Activated T-helper 1 cell treated with anti-CD3 and anti-CD28 coated beads, Interleukin-12 subunit alpha, Interleukin-12 subunit beta, Interleukin-2, Interleukin-4 antibody, amounts not matched to agents 30 ng/mL and 10 ng/mL and 1 ng/mL, durations not matched to agents 14 hours and 24 hours and 36 hours (primary cell): ENCODE measurements at regions not wholly inside any gene's neighbourhood (a gene's known extent, or its start where the extent isn't known, plus 50 kb on each side); places are given as distances from the start of the nearest gene placed in this dataset.

ENCODE experiments used
- DNase-seq: peaks from one replicate; pipeline ENCODE4 v3.0.0; 2021; ENCODE audit warnings: low spot score
- H3K27ac Mint-ChIP-seq: one replicate; pipeline ENCODE4 v1.8.0; 2021; ENCODE audit warnings: mild to moderate bottlenecking, mixed read lengths
- H3K27me3 Mint-ChIP-seq: one replicate; pipeline ENCODE4 v1.8.0; 2022; ENCODE audit warnings: mild to moderate bottlenecking, moderate library complexity, mixed read lengths; ENCODE audit not compliant: insufficient read depth
- H3K36me3 Mint-ChIP-seq: one replicate; pipeline ENCODE4 v1.8.0; 2021; ENCODE audit warnings: low read depth, mixed read lengths
- H3K4me1 Mint-ChIP-seq: one replicate; pipeline ENCODE4 v1.8.0; 2021; ENCODE audit warnings: low read depth, mixed read lengths
- H3K4me3 Mint-ChIP-seq: one replicate; pipeline ENCODE4 v1.8.0; 2021; ENCODE audit warnings: mild to moderate bottlenecking, moderate library complexity, mixed read lengths
- H3K9me3 Mint-ChIP-seq: one replicate; pipeline ENCODE4 v1.8.0; 2021; ENCODE audit warnings: mixed read lengths
- intact Hi-C: fragments of 100-400 bp; cut with micrococcal nuclease; formaldehyde crosslinking; loops from one replicate; pipeline ENCODE4 v1.15.1; 2024

DNA sequence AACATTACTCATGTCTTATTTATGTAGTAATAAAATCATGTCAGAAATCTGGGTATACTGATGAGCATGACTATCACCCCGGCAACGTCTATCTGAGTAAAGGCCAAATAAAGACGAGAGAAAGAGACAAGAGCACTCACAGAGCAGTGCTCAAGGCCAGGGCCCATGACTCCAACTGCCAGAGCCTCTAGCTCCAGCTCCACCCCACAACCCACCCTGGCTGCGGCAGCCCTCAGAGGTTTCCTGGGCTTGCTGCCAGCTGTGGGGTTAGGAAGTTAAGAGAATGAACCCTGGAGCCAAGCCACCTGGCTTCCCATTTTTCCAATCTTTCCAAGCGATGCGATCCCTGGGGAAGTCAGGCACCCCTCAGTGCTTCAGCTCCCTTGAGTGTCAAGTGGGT, 92.0 kb upstream of the PAX1 start:
- intact Hi-C loops, result no loop called here
- no peak overlapping the region for H3K4me3 Mint-ChIP-seq
- H3K36me3 Mint-ChIP-seq, result no peaks in the 10 kb centered on the region
- no peaks in the 10 kb centered on the region for H3K27me3 Mint-ChIP-seq
- DNase-seq, result no peak
- no peaks in the 10 kb centered on the region for H3K4me1 Mint-ChIP-seq
- H3K9me3 Mint-ChIP-seq, result no peaks in the 10 kb centered on the region
- H3K27ac Mint-ChIP-seq, result no peak overlapping the region

DNA sequence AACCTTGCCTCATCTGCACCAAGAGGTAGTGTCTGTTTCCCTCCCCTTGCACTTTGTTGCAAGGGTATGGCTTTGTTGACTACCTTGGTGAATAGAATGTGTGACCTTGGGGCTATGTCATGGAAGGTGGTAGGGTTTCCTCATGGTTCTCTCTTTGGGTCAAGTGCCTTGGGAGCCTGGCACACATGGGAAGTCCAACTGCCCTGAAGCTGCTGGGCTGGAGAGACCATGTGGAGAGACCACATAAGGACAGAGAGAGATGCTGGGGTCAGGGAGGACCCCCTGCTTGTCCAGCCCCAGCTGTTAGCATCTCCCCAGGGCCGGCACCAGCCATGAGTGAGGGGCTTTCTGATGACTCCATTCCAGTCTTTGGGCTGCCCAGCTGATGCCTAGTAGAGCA, 95.5 kb upstream of the PAX1 start:
- no peaks in the 10 kb centered on the region for H3K9me3 Mint-ChIP-seq
- no peak overlapping the region for H3K4me3 Mint-ChIP-seq
- intact Hi-C loops, result no loop called here
- no peaks in the 10 kb centered on the region for H3K36me3 Mint-ChIP-seq
- peaks cover 3% of the 10 kb centered on the region for H3K27me3 Mint-ChIP-seq
- no peak for DNase-seq
- H3K27ac Mint-ChIP-seq, result no peak overlapping the region
- no peaks in the 10 kb centered on the region for H3K4me1 Mint-ChIP-seq

DNA sequence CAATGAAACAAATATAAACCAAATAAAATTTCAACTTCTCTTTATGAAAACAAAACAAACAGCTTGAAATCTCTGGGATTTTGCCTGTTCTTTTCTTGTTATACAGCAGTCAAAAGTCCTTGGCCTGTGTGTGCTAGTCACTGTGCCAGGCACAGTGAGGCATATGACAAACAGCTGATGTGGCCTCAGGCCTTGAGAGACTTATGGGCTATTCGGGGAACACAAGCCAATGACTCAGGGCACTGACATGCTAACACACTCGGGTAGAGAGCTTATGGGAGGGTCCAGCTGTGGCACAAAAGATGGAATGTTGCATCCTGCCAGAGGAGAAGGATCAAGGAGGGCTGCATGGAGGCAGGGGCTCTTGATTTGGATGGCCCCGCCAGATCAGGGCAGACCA, 95.4 kb upstream of the NKX2-2 start:
- intact Hi-C loops, result no loop called here
- no peaks in the 10 kb centered on the region for H3K36me3 Mint-ChIP-seq
- no peak overlapping the region for H3K4me3 Mint-ChIP-seq
- no peaks in the 10 kb centered on the region for H3K9me3 Mint-ChIP-seq
- no peaks in the 10 kb centered on the region for H3K4me1 Mint-ChIP-seq
- DNase-seq, result no peak
- no peak overlapping the region for H3K27ac Mint-ChIP-seq
- H3K27me3 Mint-ChIP-seq, result peaks cover 3% of the 10 kb centered on the region

DNA sequence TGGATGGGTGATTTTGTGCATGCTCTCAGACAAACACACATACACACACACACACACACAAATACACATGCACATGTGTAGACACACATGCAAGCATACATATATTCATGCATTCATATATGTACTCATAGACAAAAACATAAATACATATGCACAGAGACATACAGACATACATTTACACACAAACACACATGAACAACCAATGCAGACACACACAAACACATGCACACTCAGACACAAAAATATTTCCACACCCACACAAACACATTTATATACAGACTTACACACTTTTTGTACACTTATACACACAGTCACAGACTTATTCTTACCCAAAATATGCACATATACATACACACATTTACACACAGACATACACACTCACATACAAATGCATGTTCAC, 94.9 kb upstream of the NKX2-2 start:
- H3K4me1 Mint-ChIP-seq, result no peaks in the 10 kb centered on the region
- H3K9me3 Mint-ChIP-seq, result no peaks in the 10 kb centered on the region
- H3K36me3 Mint-ChIP-seq, result no peaks in the 10 kb centered on the region
- DNase-seq, result no peak
- no peak overlapping the region for H3K27ac Mint-ChIP-seq
- H3K4me3 Mint-ChIP-seq, result no peak overlapping the region
- intact Hi-C loops, result no loop called here
- peaks cover 3% of the 10 kb centered on the region for H3K27me3 Mint-ChIP-seq

DNA sequence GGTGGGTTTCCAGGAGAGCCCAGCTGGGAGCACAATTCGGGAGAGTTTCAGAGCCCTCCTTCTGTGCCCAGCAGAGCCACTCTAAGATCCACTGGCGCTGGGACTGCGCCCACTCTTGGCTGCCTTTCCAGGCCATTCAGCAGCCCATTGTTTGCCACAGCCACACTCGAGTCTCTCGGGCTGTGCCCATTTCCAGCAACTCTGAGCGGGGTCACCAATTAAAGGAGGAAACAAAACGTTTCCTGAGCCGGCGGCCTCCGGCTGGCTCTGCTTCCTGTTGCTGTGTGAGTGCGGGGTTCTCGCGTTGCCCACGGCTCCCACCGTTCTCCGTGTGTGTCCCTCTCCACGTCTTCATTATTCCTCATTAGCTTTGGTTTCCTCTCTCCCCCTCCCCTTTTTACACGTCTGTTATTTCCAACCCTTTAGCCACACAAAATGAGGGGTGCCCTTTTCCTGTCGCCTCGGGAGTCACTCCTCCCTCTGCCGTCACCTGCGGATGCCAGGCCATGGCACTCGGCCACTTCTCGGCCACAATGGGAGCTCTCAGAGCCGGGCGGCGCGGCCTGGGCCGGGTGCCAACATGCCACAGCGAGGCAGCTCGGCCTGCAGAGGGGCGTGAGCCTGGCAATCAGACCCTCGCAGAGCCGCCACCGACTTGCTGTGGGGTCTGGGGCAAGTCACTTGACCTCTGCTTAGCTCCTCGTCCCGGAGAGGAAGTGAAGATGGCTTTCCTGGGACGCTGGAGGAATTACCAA, 94.3 kb upstream of the NKX2-2 start:
- Mint-ChIP-seq H3K4me1 (no peaks in the 10 kb centered on the region), H3K27me3 (peaks cover 3% of the 10 kb centered on the region), H3K27ac (no peak overlapping the region), H3K36me3 (no peaks in the 10 kb centered on the region), H3K9me3 (no peaks in the 10 kb centered on the region), H3K4me3 (no peak overlapping the region)
- DNase-seq, result no peak
- intact Hi-C loops, result no loop called here

DNA sequence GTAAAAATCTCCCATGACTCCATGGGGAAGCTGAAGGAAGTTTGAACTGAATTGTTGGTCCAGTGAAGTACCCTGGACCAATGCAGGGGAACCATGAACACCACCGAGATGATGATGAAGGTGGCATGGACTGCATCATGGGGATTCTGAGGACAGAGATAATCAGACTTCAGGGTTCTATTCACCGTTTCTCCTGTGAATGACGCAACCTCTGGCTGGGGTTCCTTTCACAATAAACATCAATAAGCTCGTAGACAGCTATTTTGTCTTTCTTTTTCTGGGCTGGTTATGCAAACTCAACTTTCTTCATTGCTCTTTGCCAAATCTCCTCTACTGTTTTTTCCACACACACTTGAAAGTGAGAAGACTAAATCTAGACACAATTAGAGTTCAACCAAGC, 87.9 kb upstream of the NKX2-2 start:
- H3K4me3 Mint-ChIP-seq, result no peak overlapping the region
- DNase-seq, result no peak
- H3K9me3 Mint-ChIP-seq, result peaks cover 4% of the 10 kb centered on the region
- no peak overlapping the region for H3K27ac Mint-ChIP-seq
- H3K4me1 Mint-ChIP-seq, result no peaks in the 10 kb centered on the region
- peaks cover 5% of the 10 kb centered on the region for H3K27me3 Mint-ChIP-seq
- H3K36me3 Mint-ChIP-seq, result no peaks in the 10 kb centered on the region
- intact Hi-C loops, result no loop called here

DNA sequence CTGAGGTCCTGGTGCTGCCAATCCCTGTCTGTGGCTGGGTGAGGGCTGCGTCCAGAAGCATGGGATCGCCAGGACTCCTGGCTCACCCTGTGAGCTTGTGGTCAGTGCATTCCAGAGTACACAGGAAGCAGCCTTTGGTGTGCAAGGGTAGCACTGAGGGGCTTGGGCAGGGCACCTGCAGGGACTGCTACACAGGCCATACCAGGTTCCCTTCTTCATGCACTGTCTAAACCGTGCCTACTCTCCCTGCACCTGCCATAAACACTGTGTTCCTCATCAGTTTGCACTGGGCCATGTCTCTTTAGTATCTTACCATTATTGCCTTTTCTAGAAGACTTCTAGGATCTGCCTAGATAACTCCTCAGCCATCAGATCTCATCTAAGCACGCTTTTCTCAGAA, 72.8 kb upstream of the NKX2-2 start:
- peaks cover 13% of the 10 kb centered on the region for H3K27me3 Mint-ChIP-seq
- H3K27ac Mint-ChIP-seq, result no peak overlapping the region
- no peaks in the 10 kb centered on the region for H3K4me1 Mint-ChIP-seq
- H3K4me3 Mint-ChIP-seq, result no peak overlapping the region
- no peaks in the 10 kb centered on the region for H3K9me3 Mint-ChIP-seq
- no peak for DNase-seq
- H3K36me3 Mint-ChIP-seq, result no peaks in the 10 kb centered on the region
- intact Hi-C loops, result no loop called here

DNA sequence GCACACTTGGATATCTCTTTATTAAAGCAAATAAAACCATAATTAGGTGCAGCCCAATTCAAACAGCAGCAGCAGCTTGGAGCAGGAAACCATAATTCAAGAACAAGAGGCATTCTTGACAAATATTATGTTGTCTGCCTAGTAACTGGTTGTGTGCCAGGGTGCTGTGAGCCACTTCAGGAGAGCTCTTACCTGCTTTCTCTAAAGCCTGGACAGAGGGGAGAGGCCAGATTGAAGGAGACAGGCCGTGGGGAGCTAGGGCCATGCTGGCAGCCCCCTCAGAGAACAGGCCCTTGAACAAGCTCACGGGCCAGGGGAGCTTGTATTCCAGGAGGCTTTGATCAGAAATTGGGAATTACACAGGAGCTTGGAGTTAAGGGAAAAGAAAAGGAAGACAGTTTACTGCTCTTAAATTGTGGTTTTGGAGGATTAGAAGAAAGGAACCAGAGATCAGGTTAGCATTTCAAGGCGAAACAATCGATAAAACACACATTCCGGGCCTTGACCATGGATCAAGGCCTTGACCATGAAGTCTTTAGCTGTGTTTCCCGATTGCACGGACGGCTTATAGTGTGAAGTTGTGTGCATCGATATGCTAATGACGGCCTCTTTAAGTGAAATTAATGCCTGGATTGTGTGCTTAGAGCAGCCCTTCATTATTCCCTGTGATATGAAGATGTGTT, 69.8 kb upstream of the NKX2-2 start:
- no peak for DNase-seq
- no peaks in the 10 kb centered on the region for H3K9me3 Mint-ChIP-seq
- H3K36me3 Mint-ChIP-seq, result no peaks in the 10 kb centered on the region
- H3K4me3 Mint-ChIP-seq, result no peak overlapping the region
- H3K27me3 Mint-ChIP-seq, result peaks cover 26% of the 10 kb centered on the region
- intact Hi-C loops, result no loop called here
- H3K27ac Mint-ChIP-seq, result no peak overlapping the region
- H3K4me1 Mint-ChIP-seq, result no peaks in the 10 kb centered on the region

DNA sequence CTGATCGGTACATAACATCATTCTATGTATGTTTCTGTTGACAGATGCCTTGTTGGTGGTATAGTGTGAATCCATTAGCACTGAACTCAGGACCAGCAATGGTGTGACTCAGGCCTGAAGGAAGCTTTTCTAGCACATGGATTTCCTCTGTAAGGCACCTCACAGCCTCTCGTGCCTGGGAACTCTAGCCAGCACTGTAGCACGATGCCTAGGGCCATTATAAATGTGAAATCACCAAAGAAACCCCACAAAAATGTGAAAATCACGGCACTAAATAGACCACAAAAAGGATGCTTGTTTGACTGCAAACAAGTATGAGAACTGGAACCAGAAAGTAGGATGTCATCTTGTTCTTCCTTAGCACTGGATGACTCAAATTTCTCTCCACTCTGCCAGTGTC, 63.7 kb upstream of the NKX2-2 start:
- no peaks in the 10 kb centered on the region for H3K4me1 Mint-ChIP-seq
- H3K27ac Mint-ChIP-seq, result no peak overlapping the region
- intact Hi-C loops, result no loop called here
- H3K9me3 Mint-ChIP-seq, result no peaks in the 10 kb centered on the region
- no peaks in the 10 kb centered on the region for H3K36me3 Mint-ChIP-seq
- H3K27me3 Mint-ChIP-seq, result peaks cover 31% of the 10 kb centered on the region
- no peak overlapping the region for H3K4me3 Mint-ChIP-seq
- no peak for DNase-seq

DNA sequence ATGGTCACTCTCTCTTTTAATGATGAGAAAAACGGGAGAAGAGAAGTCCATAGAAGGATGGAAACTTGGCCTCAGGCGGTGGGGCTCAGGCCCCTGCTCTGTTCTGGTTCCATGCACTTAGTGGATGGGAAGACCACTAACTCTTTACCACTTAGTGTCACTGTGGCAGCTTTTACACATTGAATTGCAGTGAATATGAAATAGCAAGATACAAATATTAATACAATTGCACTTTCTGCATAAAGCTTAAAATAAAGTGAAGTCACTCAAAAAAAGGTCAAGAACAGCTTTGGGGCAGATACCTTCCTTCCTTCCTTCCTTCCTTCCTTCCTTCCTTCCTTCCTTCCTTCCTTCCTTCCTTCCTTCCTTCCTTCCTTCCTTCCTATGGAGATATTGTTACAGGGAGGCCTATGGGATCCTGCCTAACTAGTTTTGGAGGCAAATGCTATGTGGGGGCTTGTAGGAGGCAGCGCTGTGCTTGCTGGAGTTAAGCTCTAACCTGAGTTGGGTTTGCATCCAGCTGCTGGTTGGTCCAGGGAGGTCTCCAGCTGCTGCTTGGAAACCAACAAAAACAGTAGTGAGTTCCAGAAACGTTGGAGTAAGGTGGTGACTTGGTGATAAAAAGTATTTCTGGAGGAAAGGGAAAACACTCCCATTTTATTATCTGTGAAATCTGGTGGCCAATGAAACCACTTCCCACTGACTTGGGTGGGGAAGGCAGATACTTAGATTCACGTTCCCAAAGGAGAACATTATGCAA, 62.3 kb upstream of the NKX2-2 start:
- H3K36me3 Mint-ChIP-seq, result no peaks in the 10 kb centered on the region
- intact Hi-C loops, result no loop called here
- H3K4me3 Mint-ChIP-seq, result no peak overlapping the region
- H3K4me1 Mint-ChIP-seq, result peaks cover 9% of the 10 kb centered on the region
- H3K27me3 Mint-ChIP-seq, result peaks cover 26% of the 10 kb centered on the region
- no peak overlapping the region for H3K27ac Mint-ChIP-seq
- DNase-seq, result no peak
- H3K9me3 Mint-ChIP-seq, result no peaks in the 10 kb centered on the region

DNA sequence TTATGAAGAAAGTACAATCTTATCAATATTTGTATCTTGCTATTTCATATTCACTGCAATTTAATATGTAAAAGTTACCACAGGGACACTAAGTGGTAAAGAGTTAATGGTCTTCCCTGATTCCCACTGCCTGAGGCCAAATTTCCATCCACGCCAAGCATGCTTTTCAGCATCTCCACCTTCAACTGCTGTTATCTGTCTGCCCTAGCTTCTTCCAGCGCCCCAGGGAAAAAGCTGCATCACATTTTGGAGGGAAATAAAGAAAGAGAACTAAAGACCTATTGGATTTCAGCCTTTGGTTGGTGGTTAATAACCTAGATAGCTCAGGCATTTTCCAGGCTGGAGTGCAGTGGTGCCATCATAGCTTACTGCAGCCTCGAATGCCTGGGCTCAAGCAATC, 61.3 kb upstream of the NKX2-2 start:
- intact Hi-C loops, result no loop called here
- Mint-ChIP-seq H3K9me3 (no peaks in the 10 kb centered on the region), H3K4me1 (peaks cover 14% of the 10 kb centered on the region), H3K27ac (no peak overlapping the region), H3K36me3 (no peaks in the 10 kb centered on the region), H3K4me3 (no peak overlapping the region), H3K27me3 (peaks cover 24% of the 10 kb centered on the region)
- no peak for DNase-seq

DNA sequence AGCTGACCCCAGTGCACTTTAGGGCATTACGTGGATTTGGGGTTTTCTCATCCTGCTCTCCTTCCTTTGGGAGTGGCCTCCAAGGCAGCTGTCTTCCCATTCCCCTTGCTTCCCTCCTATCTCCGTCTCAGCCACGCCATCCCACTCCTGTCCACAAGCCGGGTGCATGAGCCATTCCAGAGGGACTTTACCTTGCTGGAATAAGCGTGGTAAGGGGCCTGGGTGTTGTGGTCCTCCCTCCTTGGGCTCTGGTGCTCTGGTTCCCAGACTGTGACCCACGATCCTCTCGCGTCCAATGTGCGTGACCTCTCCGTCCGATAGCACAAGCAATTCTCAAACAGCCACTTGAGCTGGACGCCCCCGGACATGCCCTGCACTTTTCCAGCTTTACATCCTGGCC, 60.6 kb upstream of the NKX2-2 start:
- Mint-ChIP-seq H3K27me3 (peaks cover 27% of the 10 kb centered on the region), H3K9me3 (no peaks in the 10 kb centered on the region), H3K4me3 (no peak overlapping the region), H3K4me1 (peaks cover 14% of the 10 kb centered on the region), H3K27ac (no peak overlapping the region), H3K36me3 (no peaks in the 10 kb centered on the region)
- intact Hi-C loops, result no loop called here
- no peak for DNase-seq

DNA sequence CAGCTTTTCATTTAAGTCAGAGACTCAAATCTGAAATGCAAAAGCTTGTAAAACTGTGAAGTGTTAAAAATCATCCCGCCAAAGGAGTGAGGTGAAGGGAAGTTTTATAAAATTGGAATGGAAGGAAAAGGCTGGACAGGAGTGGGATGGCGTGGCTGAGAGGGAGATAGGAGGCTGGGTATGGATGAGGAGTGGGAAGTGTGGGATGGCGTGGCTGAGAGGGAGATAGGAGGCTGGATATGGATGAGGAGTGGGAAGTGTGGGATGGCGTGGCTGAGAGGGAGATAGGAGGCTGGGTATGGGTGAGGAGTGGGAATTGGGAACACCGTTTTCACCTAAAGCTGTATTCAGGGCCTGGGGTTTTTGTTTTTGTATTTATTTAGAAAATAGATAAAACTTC, 59.4 kb upstream of the NKX2-2 start:
- H3K4me1 Mint-ChIP-seq, result peaks cover 14% of the 10 kb centered on the region
- intact Hi-C loops, result loop anchor here (2.0 kb wide), 1 partner anchor 338 kb away; no protein-coding TSS in a partner anchor
- DNase-seq, result no peak
- no peaks in the 10 kb centered on the region for H3K36me3 Mint-ChIP-seq
- peaks cover 31% of the 10 kb centered on the region for H3K27me3 Mint-ChIP-seq
- no peaks in the 10 kb centered on the region for H3K9me3 Mint-ChIP-seq
- H3K27ac Mint-ChIP-seq, result no peak overlapping the region
- H3K4me3 Mint-ChIP-seq, result no peak overlapping the region
